Tongue (tissue), 1 donor: ENCODE measurements at regions not wholly inside any gene's neighbourhood (a gene's known extent, or its start where the extent isn't known, plus 50 kb on each side); places are given as distances from the start of the nearest gene placed in this dataset.

ENCODE experiments used
- DNase-seq: peaks from one replicate; pipeline ENCODE4 v3.0.0-alpha.2; 2015

DNA sequence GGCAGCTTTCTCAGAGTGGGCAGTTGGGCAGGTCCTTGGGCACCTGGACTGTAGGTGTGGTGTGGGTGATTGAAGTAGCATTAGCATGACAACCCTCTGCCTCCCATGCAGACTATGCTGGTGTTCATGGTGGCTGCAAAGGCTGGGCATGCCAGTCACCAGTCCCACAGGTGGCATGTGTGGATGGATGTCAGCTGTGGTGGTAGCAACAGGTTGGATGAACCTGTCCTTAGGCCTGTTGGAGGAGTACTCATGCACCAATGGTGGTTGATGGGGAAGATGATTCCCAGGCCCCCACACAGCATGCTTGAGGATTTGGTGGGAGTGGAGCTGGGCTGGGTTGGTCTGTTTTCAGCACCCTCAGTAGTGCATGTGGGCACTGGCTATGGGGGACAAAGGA lies 251.1 kb downstream of the PAX1 start:
- no peak for DNase-seq

DNA sequence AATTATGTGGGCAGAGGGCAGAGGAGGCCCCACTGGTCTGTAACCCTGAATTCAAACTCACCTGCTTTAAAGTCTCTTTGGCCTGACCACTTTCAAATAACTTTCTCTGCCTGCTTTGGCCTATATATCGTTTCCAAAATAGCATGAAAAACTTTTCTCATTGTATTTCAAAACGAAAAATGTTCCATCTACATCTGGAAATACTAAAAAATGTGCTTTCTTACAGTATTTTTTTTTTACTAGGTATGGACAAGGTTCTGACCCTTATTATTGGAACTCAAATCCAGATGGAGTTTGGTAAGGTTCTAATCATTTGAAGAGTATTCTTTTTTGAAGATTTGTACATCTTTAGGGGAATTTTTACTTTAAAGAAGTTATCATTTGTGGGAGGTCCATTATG lies 241.9 kb downstream of the PAX1 start:
- no peak for DNase-seq

DNA sequence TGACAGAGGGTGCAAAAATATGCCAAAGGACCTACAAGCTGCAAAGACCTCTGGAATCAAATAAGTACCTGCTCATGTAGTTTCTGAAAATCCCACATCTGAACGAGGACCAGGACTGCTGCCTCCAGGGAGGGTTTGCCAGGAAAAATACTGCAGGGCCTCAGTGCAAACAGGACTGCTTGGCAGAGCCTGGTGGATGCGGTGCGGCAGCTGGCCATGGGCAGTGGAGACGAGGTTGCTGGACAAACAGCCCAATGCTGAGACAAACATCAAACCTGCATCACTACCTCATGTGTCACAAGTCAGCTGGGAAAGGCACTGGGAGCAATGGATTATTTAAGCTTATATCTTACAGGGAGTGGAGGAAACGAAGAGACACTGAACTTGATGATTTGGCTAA lies 238.8 kb downstream of the PAX1 start:
- DNase-seq, result no peak

DNA sequence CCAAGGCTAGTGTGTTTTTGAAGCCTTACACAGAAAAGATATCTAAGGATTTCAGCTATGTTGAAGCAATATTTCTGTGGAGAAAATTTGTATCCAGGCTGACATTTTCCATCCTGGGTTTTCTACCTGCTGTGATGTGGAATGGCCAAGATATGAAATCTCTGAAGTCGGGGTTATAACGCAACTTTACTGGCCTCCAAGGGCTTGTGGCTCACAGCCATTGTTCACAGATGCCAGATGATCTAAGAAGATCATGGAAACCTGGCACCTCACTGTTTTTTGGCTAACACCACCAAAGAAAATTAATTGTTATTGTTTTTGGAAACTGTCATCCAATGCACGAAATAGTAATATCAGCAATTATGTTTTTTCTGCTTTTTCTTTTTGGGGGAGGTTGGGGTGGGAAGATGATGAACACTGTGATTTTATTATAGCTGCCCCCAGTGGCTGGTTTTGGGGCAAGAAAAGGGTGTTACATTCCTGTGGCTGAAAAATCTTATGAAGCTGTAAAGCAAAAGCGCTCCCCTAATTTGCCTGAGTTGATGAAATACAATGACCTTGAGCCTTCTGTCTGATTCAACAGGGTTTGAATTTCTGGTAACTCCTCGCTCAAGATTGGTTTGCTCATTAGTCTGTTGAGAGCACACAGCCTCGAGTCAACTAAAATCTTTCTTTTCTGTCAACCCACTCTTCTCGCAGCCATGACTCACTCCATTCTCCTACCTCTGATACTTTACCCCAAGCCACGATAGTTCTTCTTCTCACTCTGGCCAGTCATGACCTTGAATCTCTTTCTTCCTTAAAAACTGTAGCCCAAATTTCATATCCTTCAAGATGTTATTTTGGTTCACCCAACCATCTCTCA lies 236.7 kb downstream of the PAX1 start:
- DNase-seq, result no peak

DNA sequence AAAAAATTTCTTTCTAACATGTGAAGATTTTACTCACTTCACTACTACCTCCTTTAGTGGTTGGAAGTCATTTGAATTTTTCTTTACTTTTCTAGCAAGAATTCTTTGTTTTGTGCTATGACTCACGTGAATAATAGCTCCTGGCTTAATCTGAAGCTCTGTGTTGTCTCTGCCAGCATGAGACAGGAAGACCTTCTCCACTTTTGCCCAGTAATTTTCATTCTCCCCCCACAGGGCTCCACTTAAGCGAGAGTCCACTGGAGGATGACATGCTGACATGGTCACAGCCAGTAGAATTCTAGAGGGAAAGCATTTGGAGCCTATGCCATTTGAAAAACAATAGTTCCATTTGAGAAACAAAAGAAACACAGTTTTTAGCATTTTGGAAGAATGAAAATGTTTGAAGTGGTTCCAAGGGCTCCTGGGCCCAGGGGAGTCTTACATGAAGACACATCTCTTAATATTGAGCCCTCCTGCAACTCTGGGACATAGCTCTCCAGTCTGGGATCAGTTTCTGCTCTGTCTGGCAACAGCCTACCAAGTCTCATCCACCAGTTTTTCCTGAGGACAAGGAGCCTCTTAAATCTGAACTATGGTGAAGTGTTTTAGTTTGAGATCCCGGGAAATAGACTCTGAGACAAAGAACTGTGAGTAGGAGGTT lies 231.4 kb downstream of the PAX1 start:
- DNase-seq, result no peak

DNA sequence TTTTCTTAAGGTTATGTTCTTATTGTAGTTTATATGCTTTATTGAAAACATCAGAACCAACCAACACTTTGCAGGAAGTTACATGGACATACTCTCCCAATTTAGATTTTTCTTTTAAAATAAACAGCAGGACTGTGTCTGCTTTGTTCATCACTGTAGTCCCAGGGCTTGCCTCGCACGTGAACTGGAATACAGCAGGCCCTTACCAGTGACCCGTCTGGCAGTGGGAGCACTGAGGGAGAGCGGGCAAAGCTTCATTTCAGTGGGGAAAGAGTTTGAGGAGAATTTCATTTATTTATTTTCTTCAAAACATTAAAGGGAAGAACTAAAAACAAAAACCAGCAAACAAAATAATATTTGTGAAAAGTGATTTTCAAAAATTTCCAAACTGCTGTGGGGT lies 230.8 kb downstream of the PAX1 start:
- DNase-seq, result no peak

DNA sequence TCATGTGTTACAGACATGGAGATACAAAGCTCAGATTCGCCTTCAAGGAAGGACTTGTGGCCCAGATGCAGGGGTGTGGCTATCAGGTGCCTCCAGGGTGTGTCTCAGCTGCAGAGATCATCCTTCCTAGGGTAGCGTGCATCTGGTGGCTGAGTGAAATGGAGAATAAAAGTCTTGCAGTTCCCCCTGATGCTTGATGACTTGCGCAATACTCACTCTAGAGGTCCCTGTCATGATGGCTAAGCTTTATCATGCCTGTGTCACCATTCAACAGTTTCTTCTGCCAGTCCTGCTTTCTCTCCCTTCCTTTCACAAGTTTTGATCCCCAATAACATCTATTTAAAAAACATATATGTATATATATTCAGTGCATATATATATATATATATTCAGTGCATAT lies 228.1 kb downstream of the PAX1 start:
- DNase-seq, result no peak

DNA sequence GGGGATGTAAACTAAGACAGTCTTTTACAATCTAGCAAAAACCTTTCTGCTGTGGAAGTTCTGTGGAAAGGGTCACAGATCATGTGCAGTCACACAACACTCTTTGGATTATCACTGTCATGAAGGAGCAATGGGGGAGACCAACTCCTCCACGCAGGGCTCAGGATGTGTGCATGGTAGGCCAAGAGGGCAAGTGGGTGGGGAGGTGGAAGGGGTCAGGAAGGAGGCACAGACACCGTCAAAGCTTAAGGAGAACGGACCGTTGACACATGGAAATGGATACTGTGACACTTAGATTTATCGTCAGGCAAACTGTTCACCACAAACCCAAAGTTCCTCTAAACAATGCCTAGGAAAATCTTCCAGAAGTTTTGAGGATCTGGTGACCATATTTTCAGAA lies 215.8 kb downstream of the PAX1 start:
- DNase-seq, result no peak

DNA sequence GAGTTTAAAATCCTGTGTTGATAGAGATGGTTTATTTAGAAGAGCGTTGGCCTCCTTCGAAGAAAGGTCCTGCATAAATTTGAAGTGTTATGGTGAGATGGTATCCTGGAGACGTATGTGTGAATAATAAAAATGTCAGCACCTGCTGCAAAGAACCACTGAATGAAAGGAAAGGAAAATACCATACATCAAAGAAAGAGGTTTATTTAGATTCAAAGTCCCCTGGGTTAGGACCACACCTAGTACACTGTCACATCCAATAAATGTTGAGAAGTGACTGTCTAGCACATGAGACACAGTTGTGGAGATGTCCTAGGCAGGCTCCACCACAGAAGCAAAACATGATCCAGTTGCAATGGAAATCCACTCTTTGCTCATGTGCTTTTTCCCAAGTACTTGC lies 214.7 kb downstream of the PAX1 start:
- no peak for DNase-seq

DNA sequence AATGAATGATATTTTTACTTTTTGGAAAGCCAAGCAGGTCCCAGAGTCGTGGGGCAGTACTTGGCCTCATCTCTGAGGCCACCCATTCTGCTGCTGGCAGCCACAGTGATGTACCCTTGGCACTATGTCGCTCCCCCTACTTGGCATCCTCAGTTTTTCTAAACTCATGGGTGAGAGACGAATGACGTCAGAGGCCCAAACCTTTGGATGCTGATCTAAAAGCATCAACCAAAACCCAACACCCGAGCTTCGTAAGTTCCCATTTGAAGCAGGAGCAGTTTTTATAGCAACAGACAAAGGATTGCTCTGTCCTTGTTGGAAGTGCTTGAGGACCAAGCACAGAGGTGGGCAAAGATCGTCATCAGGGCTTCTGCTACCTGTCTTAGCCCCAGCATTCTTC lies 212.9 kb downstream of the PAX1 start:
- DNase-seq, result no peak

DNA sequence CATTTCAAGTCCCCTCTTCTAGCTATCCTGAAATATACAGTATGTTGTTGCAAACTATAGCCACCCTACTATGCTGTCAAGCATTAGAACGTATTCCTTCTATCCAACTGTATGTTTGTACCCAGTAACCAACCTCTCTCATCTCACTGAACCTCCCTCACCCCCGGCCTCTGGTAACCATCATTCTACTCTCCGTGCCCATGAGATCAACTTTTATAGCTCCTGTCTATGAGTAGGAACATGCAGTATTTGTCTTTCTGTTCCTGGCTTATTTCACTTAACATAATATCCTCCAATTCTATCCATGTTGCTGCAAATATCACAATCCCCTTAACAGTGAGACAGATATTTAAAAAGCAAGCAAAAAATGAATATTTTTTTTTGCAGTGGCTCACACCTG lies 196.9 kb downstream of the PAX1 start:
- no peak for DNase-seq

DNA sequence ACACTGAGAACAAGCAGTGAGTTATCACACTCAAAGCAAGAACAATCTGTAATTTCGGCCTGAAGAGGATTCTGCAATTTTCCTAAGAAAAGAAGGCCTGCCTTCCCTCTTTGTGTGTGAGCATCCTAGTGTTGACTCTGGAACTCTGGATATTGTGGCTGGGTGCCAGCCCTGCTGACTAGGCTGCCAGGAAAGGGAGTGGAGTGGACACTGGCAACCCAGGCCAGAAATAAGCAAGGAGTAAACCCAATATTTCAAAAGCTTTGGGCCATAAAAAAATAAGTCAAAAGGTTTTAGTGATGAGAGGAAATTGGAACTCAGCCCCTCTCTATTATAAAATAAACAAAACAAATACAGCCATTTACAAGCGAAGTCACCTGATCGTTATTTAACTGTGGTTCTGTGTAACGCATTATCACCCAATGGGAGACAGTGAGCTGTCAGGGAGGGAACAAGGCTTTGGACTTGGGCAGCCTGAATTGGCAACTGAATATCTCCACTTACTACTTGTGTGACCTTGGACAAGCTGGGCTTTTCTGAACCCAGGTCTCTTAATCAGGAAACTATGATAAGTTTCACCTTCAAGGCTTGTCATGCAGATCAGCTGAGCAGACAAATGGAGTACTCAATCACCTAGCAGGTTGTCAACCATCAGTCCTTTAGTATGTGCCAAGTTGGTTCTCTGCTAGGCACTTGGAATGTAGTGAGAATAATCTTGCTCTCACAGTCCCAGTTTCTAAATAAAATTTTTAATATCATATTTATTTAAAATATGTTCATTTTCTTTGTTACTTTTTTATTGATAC lies 196.2 kb downstream of the PAX1 start:
- DNase-seq, result no peak

DNA sequence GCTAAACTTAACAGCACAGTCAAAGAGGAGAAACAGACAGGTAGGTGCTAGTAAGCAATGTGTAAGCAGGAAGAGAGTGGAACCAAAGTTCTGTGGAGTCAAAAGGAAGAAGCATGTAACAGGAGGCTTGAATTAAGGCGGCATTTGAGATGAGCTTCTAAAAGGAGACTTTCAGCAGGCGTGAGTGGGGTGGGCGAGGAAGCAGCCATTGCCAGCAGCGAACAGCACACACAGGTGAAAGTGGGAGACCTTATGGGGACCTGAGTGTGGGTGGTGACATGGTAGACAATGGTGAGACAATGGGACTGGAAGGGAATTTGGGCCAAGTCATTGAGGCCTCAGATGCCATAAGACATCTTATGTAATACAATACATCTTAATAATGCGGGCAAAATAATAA lies 195.0 kb downstream of the PAX1 start:
- no peak for DNase-seq

DNA sequence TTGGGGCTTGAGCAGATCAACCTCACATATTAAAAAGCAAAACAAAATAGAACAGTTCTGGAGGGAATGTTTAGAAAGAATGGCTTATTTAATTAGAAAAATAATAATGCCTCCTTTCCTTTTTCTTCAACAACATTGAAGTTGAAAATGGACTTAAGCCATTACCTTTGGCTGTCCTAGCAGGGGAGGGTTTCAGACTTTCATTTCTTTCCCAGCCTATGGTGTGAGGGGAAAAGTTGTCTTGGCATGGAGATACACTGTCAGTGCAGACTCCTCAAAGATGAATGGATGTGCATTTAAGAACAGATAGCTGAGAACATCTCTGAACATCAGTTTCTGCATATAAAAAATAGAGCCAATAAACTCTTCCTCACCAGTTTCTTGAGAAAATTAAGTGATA lies 169.5 kb downstream of the PAX1 start:
- no peak for DNase-seq

DNA sequence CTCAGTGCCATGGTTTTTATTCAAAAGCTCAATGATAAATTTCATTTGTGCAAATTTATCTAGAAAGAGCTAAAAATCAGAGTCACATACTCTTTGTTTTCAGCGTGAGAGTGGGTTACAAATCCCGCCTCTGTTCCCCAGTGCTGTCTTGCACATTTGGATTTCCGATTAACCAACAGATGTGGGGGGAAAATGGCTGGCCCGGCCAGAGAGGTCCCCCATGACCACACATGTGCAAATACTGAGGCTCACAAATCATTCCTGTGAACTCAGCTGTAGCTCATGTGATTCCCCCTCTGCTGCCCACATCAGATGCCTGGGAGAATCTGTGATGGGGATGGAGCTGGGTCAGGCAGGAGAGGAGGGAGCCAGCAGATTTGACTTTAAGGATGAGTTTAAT lies 168.7 kb downstream of the PAX1 start:
- no peak for DNase-seq

DNA sequence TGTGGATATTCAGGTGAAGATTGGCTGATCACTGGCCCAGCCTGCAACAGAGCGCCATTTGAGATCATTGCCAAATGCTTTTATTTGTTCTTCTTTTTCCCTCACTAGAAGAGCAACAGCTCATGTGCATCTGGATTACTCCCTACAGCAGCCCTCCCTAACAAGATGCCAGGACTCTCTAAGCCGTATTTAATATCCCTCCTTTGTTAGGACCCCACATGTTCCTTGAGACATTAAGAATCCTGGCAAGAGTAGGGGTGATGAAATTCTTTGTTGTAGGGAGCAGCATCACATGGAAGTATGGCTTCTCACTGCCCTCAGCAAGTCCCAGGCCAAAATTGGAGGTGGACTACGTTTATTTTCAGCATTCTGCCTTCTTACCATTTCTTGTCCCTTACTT lies 167.8 kb downstream of the PAX1 start:
- DNase-seq, result no peak

DNA sequence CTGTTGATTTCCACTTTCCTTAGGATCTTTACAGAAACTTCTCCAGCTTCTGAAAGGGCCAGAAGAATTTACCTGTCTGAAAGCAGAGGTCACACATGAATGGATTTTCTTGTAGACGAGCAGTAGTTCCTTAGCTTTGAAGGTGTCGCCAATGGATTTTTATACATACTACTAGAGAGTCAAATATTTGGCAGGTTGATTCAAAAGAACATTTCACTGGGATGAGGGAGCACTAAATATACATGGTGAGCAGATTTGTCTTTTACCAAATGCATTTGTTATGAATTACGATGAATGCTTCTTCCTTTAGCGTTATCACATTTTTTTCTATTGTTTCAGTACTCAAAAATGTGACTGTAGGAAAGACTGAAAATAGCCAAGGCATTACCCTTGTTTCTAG lies 162.3 kb downstream of the PAX1 start:
- DNase-seq, result no peak

DNA sequence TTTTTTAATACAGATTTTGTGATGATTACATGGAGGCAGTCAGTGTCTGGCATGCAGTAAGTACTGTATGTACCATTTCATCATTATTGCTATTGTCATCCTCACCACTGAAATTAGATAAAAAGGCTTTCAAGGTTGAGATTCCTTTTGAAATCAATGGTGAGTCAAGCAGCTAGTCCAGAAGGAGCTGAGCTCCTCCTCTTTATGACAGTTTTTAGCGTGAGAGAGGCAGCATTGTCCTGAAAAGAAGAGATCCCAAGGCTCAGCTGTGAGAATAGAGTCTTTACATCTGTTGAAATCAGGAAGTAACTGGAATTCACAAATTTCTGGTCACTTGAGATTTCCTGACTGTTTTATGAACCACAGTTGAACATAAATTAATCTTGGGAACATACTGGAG lies 161.9 kb downstream of the PAX1 start:
- DNase-seq, result no peak

DNA sequence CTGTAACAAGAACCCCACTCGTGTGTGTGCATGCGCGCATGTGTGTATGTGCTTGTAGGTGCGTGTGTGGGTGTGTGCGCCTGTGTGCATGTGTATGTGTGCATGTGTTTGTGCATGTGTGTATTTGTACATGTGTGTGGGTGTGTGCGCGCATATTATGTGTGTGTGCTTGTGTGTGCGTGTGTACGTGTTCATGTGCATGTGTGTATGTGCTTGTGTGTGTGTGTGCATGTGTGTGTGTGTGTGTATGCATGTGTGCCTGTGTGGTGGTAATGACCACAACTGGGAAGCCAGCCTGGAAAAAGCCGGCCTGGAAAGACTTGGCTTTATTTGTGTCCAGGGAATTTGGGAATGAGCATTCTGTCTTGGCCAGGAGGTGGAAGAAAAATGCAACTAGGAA lies 157.5 kb downstream of the PAX1 start:
- DNase-seq, result no peak

DNA sequence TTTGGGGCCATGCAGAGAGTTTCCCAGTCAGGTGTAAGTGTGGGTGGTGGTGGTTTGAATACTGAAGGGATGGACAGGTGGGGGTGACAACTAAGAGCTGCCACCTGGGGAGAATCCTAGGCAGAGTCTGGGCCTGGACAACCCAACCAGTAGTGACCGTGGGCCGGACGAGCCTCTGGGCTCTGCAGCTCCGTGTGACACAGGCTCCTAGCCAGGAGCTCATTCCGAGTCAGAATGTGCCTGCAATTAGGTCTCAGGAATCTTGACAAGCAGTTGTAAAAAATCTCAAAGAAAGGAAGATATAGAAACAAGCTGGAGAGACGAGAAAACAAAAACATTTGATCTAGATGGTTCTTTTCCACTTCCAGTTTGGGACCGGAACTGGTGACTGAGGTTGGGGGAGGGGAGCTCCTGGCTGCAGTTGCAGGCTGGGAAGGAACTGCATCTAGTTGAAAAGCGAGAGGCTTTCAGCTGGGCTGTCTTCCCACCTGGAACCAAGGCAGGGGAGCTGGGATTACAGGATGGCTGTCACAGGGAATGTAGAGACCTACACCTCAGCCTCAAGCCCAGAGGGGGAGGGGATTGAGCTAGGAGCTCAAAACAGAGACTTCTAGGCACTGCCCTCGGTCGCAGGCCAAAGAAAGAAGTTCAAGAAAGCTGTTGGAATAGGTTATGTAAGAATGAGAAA lies 156.9 kb downstream of the PAX1 start:
- no peak for DNase-seq

DNA sequence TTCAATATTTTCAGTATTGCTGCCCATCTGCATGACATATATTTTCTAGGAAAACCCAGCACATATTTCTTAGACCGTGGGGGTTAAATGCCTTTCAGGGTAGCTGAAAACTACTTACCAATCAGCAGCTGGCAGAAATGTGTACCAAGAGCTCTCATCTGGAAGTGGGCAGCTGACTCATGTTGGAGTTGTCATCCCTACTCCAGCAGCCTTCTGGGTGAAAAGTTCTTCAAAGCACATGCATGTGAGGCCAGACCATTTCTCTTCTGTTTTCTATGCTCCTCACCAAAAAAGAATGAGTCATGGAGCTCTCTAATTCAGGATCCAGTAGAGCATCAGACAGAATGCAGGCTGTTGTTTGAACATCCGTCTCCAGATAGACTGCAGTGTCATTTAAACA lies 135.5 kb downstream of the PAX1 start:
- DNase-seq, result no peak

DNA sequence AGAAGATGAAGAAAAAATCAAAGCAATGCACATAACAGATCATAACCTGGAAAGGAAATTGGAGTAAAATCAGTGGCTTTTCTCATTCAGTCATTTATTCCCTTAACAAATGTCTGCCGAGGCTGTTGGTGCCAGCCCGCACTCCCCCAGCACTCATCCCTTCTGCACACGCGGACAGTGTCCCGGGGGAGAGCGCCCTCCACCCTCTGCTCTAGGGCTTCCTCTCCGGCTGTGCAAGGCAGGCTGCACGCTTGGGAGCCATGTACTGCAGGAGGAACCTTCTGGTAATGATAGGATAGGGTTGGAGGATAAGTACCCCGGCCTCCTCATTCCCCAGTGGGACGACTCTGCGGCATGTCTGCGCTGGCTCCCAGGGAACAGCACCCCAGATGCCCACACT lies 134.5 kb downstream of the PAX1 start:
- DNase-seq, result no peak

DNA sequence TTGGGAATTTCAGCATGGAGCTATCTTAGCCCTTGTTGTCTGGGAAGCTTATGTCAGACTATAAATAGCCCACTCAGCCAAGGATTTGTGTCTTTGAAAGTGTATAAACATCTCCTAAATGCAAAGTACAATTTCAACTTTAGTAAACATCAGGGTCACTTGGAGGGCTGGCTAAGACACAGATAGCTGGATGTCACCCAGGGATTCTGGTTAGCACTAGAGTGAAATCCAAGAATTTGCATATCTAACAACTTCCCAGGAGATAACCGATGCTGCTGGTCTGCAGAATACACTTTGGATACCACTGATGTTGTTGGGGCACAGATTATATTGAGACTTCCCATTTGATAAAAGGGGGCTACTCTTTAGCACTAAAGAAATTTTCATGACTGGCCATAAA lies 130.9 kb downstream of the PAX1 start:
- no peak for DNase-seq
